Ishikawa (cell line): ENCODE measurements at regions not wholly inside any gene's neighbourhood (a gene's known extent, or its start where the extent isn't known, plus 50 kb on each side); places are given as distances from the start of the nearest gene placed in this dataset.

ENCODE experiments used
- NFIC ChIP-seq: IDR thresholded peaks from 2 replicates; pipeline ENCODE4 v1.6.1; 2012
- RAD21 ChIP-seq: IDR thresholded peaks from 2 replicates; pipeline ENCODE4 v1.6.1; 2012; ENCODE audit warnings: low read depth
- TCF12 ChIP-seq: IDR thresholded peaks from 2 replicates; pipeline ENCODE4 v1.6.1; 2012; ENCODE audit warnings: low read depth
- TEAD4 ChIP-seq: IDR thresholded peaks from 2 replicates; pipeline ENCODE4 v1.6.1; 2012
- TF ChIP-seq, protein P1 (sequence below): IDR thresholded peaks from 2 replicates; pipeline ENCODE4 v1.6.1; 2012

DNA sequence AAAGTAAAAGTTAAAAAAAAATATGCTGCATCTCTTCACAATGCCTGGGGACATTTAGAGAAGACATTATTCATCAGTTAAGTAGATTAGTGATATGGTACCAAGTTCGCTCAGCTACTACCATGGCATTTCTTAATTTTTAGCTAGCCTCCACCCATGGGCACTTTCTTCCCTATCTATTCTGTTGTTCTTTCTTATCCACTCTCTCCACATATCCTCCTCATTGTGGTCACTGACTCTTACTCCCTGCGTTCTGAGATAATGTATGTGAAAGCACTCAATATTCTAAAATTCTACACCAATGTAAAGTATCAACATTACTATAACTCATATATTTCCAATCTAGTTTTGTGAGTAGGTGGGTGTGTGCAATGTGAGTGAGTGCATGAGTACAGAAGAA lies 609.7 kb upstream of the DAB2 start:
- TF ChIP-seq TEAD4 (no peak), TCF12 (no peak), RAD21 (no peak), NFIC (no peak)
- TF ChIP-seq, protein P1, sequence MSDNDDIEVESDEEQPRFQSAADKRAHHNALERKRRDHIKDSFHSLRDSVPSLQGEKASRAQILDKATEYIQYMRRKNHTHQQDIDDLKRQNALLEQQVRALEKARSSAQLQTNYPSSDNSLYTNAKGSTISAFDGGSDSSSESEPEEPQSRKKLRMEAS: no peak
